Glutamatergic neuron (in vitro differentiated cells): ENCODE measurements at regions not wholly inside any gene's neighbourhood (a gene's known extent, or its start where the extent isn't known, plus 50 kb on each side); places are given as distances from the start of the nearest gene placed in this dataset.
"Not testable (repeated sequence)": the region's sequence is repeated elsewhere in the genome, so short reads cannot be mapped to it uniquely, and the experiment has no call there.

Experiments
- DNase-seq: peaks from one replicate; pipeline ENCODE4 v3.0.0; 2022
- H3K27ac Mint-ChIP-seq: one replicate; pipeline ENCODE4 v1.8.0; 2020; ENCODE audit warnings: mild to moderate bottlenecking, mixed read lengths, inconsistent platforms; ENCODE audit not compliant: unreplicated experiment
- H3K27me3 Mint-ChIP-seq: one replicate; pipeline ENCODE4 v1.8.0; 2020; ENCODE audit warnings: mild to moderate bottlenecking, moderate library complexity, mixed read lengths, inconsistent platforms; ENCODE audit not compliant: unreplicated experiment
- H3K36me3 Mint-ChIP-seq: one replicate; pipeline ENCODE4 v1.8.0; 2020; ENCODE audit warnings: mild to moderate bottlenecking, mixed read lengths, inconsistent platforms; ENCODE audit not compliant: unreplicated experiment
- H3K4me1 Mint-ChIP-seq: one replicate; pipeline ENCODE4 v1.8.0; 2020; ENCODE audit warnings: mild to moderate bottlenecking, low read depth, mixed read lengths, inconsistent platforms; ENCODE audit not compliant: unreplicated experiment
- H3K4me3 Mint-ChIP-seq: one replicate; pipeline ENCODE4 v1.8.0; 2020; ENCODE audit warnings: mild to moderate bottlenecking, mixed read lengths, inconsistent platforms; ENCODE audit not compliant: unreplicated experiment
- H3K9me3 Mint-ChIP-seq: one replicate; pipeline ENCODE4 v1.8.0; 2020; ENCODE audit warnings: mild to moderate bottlenecking, moderate library complexity, mixed read lengths, inconsistent platforms; ENCODE audit not compliant: unreplicated experiment
- TF ChIP-seq, protein P1 (sequence below): fragments of 200-600 bp; sonication (generic); IDR thresholded peaks from one replicate; pipeline ENCODE4 v1.5.0; 2021; ENCODE audit not compliant: partially characterized antibody, unreplicated experiment

DNA sequence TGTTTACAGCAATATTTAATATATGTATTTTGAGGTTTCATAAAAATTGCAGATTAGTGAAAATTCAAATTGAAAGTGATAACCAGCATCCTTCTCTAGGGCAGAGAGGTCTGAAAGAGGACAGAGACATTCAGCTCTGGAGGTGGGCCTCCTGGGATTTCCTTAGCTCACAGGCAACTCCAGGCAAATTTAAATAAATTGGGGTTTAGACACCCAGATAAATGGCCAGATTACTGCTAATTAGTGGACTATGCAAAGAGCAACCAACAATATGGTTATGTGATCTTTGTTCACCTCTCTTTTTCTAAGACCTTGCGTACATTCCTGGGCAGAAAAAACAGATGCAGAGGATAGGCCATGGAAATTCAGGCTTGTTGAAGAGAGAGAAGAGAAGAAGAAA lies 1282.8 kb upstream of the ACVR2A start:
- H3K36me3 Mint-ChIP-seq: no peaks in the 10 kb centered on the region
- TF ChIP-seq, protein P1, sequence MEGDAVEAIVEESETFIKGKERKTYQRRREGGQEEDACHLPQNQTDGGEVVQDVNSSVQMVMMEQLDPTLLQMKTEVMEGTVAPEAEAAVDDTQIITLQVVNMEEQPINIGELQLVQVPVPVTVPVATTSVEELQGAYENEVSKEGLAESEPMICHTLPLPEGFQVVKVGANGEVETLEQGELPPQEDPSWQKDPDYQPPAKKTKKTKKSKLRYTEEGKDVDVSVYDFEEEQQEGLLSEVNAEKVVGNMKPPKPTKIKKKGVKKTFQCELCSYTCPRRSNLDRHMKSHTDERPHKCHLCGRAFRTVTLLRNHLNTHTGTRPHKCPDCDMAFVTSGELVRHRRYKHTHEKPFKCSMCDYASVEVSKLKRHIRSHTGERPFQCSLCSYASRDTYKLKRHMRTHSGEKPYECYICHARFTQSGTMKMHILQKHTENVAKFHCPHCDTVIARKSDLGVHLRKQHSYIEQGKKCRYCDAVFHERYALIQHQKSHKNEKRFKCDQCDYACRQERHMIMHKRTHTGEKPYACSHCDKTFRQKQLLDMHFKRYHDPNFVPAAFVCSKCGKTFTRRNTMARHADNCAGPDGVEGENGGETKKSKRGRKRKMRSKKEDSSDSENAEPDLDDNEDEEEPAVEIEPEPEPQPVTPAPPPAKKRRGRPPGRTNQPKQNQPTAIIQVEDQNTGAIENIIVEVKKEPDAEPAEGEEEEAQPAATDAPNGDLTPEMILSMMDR: no peak
- no peaks in the 10 kb centered on the region for H3K4me1 Mint-ChIP-seq
- H3K27me3 Mint-ChIP-seq: no peaks in the 10 kb centered on the region
- no peak overlapping the region for H3K4me3 Mint-ChIP-seq
- H3K27ac Mint-ChIP-seq: no peak overlapping the region
- H3K9me3 Mint-ChIP-seq: peaks cover 1% of the 10 kb centered on the region
- no peak for DNase-seq

DNA sequence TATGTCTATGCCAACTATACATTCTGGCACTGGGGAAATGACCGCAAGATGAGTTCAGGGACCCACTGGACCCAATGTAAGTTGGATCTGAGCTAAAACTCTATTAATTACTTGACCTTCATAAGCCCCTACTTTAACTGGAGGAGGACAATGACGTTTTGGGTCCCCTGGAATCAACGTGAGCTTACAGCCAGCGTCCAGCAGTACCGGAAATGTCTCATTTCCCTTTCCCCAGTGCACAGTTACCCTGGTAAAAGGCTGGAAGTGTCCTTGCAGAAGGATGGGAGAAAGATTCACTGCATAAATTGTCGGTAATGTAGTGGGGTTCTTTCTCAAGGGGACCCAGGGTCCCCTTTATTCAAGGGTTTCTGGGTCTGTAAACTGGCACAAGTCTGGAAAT lies 1297.6 kb upstream of the ACVR2A start:
- H3K4me3 Mint-ChIP-seq: no peak overlapping the region
- TF ChIP-seq, protein P1: no peak
- no peaks in the 10 kb centered on the region for H3K9me3 Mint-ChIP-seq
- no peaks in the 10 kb centered on the region for H3K36me3 Mint-ChIP-seq
- no peaks in the 10 kb centered on the region for H3K4me1 Mint-ChIP-seq
- no peak for DNase-seq
- no peak overlapping the region for H3K27ac Mint-ChIP-seq
- peaks cover 2% of the 10 kb centered on the region for H3K27me3 Mint-ChIP-seq

DNA sequence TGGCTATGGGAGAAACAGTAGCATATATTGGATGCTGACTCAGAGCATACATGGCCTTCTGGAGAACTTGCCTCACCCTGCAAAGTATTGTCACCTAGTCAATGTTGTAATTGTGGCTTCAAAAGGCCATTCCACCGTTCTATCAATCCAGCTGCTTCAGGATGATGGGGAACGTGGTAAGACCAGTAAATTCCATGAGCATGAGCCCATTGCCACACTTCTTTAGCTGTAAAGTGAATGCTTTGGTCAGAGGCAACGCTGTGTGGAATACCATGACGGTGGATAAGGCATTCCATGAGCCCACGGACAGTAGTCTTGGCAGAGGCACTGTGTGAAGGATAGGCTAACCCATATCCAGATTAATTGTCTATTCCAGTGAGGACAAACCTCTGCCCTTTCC lies 1300.1 kb upstream of the ACVR2A start:
- peaks cover 2% of the 10 kb centered on the region for H3K4me1 Mint-ChIP-seq
- no peak overlapping the region for H3K27ac Mint-ChIP-seq
- no peaks in the 10 kb centered on the region for H3K9me3 Mint-ChIP-seq
- TF ChIP-seq, protein P1: no peak
- H3K36me3 Mint-ChIP-seq: no peaks in the 10 kb centered on the region
- no peak overlapping the region for H3K4me3 Mint-ChIP-seq
- DNase-seq: no peak
- peaks cover 2% of the 10 kb centered on the region for H3K27me3 Mint-ChIP-seq

GRCh38 chr2:146541896-146542295 lies 1302.9 kb upstream of the ACVR2A start:
- TF ChIP-seq, protein P1: no peak
- Mint-ChIP-seq H3K4me3 (no peak overlapping the region), H3K36me3 (no peaks in the 10 kb centered on the region), H3K27me3 (peaks cover 4% of the 10 kb centered on the region), H3K27ac (no peak overlapping the region), H3K9me3 (peaks cover 2% of the 10 kb centered on the region), H3K4me1 (peaks cover 2% of the 10 kb centered on the region)
- no peak for DNase-seq

DNA sequence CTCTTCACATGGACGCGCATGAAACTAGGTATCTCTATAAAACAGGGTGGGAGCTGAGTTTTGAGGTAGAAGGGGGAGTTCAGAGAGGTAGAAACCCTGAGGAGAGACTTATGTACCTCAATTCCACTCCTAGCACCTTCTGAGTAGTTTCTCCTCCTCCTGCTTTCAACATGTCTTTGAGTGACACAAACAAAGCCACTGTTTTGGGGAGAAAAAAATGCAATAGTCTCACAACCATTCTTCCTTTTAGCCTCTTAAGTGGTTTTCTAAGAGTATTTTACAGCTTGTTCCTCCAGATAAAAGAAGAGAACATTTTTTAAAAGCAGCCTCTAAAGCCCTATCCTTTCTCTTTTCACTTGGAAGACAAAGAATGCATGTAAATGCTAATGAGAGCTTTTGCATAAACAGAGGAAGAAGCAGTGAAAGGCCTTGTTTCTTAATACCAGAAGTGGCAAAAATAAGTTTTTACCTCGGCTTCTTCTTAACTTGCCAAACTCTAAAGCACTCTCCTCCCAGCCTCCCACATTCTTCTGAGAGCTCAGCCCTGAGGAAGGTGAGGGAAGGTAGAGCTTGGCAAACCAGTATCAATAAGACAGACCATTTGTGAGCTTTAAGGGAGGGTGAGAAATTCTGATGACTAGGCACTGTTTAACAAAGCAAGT lies 1304.4 kb upstream of the ACVR2A start:
- Mint-ChIP-seq H3K4me3 (no peak overlapping the region), H3K9me3 (peaks cover 2% of the 10 kb centered on the region), H3K27ac (no peak overlapping the region), H3K27me3 (peaks cover 4% of the 10 kb centered on the region), H3K36me3 (no peaks in the 10 kb centered on the region), H3K4me1 (peaks cover 2% of the 10 kb centered on the region)
- TF ChIP-seq, protein P1: no peak
- no peak for DNase-seq

DNA sequence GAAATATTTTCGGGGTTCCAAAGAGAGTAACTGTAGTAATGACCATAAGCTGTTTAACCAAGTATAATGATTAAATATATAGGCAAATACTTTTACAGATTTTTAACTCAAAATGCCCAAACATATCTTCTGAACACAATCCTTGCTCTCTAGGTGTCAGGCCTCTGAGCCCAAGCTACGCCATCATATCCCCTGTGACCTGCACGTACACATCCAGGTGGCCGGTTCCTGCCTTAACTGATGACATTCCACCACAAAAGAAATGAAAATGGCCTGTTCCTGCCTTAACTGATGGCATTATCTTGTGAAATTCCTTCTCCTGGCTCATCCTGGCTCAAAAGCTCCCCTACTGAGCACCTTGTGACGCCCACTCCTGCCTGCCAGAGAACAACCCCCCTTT lies 1305.1 kb upstream of the ACVR2A start:
- DNase-seq, H3K27me3 Mint-ChIP-seq, H3K36me3 Mint-ChIP-seq, H3K27ac Mint-ChIP-seq, H3K4me3 Mint-ChIP-seq, H3K9me3 Mint-ChIP-seq, H3K4me1 Mint-ChIP-seq: not testable (repeated sequence)
